ENCODE measurements at regions not wholly inside any gene's neighbourhood (a gene's known extent, or its start where the extent isn't known, plus 50 kb on each side); places are given as distances from the start of the nearest gene placed in this dataset.

DNA sequence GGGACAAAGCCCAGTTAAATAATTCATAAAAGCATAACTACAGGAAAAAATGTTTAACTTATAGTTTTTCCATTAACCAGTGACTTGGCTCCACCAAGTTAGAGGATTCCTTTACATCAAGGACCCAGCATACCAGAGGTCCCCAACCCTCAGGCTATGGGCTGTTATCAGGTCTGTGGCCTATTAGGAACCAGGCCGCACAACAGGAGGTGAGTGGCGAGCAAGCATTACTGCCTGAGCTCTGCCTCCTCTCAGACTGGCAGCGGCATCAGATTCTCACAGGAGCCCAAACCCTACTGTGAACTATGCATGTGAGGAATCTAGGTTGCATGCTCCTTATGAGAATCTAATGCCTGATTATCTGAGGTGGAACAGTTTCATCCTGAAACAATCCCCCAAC, 303.1 kb downstream of the ELAVL2 start:
- TF ChIP-seq POLR2A (IDR thresholded peaks at IDR 0.05; ENCODE audit: low read depth, low read length) (no peak), RFX5 (IDR thresholded peaks at IDR 0.05; ENCODE audit: low read depth, low read length) (no peak), SMC3 (IDR thresholded peaks at IDR 0.05; ENCODE audit: low read depth, low read length) (no peak)
- TF ChIP-seq, protein P1, sequence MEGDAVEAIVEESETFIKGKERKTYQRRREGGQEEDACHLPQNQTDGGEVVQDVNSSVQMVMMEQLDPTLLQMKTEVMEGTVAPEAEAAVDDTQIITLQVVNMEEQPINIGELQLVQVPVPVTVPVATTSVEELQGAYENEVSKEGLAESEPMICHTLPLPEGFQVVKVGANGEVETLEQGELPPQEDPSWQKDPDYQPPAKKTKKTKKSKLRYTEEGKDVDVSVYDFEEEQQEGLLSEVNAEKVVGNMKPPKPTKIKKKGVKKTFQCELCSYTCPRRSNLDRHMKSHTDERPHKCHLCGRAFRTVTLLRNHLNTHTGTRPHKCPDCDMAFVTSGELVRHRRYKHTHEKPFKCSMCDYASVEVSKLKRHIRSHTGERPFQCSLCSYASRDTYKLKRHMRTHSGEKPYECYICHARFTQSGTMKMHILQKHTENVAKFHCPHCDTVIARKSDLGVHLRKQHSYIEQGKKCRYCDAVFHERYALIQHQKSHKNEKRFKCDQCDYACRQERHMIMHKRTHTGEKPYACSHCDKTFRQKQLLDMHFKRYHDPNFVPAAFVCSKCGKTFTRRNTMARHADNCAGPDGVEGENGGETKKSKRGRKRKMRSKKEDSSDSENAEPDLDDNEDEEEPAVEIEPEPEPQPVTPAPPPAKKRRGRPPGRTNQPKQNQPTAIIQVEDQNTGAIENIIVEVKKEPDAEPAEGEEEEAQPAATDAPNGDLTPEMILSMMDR (conservative IDR thresholded peaks at IDR 0.05; ENCODE audit: low read depth, low read length), result no peak

Data from IMR-90 (cell line).